ENCODE measurements at regions not wholly inside any gene's neighbourhood (a gene's known extent, or its start where the extent isn't known, plus 50 kb on each side); places are given as distances from the start of the nearest gene placed in this dataset.

DNA sequence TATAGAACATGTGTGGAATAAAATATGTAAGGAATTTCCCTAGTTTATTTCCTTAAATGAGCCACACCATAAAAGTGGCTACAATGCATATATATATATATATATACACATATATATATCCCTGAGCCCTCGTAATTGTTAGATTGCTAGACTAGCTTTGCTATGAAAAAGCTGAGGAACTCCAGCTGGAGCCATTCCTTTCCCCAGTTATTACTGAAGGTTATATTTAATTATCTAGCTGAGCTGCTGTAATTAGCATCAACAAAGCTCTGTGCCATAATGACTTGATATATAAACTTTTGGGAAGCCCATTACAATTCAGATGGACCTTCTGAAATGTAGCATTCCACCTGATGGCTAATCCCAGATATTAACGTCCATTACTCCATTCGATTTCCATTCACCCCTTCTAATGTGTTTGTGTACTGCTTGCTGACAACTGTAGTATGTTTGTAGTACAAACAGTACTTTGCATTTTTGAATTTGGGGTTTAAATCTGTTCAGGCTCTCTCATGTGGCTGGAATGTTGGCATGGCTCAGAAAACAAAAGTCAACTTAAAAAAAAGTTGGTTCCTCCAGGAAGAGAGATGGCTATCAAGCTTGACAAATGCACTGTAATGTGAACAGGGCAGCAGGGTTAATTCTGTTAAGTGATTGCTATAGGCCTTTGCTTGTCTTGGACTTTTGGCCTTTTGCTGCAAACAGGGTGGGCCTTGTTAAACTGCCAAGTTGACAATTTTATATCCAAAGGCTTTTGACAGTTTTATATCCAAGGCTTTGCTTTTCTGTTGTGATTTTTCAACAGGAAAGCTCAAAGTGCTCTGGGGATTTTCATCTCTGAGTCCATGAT lies 170.0 kb downstream of the LTN1 start:
- TF ChIP-seq, protein P1, sequence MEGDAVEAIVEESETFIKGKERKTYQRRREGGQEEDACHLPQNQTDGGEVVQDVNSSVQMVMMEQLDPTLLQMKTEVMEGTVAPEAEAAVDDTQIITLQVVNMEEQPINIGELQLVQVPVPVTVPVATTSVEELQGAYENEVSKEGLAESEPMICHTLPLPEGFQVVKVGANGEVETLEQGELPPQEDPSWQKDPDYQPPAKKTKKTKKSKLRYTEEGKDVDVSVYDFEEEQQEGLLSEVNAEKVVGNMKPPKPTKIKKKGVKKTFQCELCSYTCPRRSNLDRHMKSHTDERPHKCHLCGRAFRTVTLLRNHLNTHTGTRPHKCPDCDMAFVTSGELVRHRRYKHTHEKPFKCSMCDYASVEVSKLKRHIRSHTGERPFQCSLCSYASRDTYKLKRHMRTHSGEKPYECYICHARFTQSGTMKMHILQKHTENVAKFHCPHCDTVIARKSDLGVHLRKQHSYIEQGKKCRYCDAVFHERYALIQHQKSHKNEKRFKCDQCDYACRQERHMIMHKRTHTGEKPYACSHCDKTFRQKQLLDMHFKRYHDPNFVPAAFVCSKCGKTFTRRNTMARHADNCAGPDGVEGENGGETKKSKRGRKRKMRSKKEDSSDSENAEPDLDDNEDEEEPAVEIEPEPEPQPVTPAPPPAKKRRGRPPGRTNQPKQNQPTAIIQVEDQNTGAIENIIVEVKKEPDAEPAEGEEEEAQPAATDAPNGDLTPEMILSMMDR (IDR thresholded peaks at IDR 0.05), result no peak
- no peak for TF ChIP-seq EZH2 (IDR thresholded peaks at IDR 0.05)
- no peak for TF ChIP-seq EZH2phosphoT487 (IDR thresholded peaks at IDR 0.05)
